GM06990 (cell line): ENCODE measurements at regions not wholly inside any gene's neighbourhood (a gene's known extent, or its start where the extent isn't known, plus 50 kb on each side); places are given as distances from the start of the nearest gene placed in this dataset.
"Not testable (repeated sequence)": the region's sequence is repeated elsewhere in the genome, so short reads cannot be mapped to it uniquely, and the experiment has no call there.

ENCODE experiments used
- DNase-seq: peaks from one replicate; pipeline ENCODE4 v3.0.0-alpha.2; 2011; ENCODE audit not compliant: insufficient read length; ENCODE audit errors: extremely low read depth
- H3K27me3 ChIP-seq: replicated peaks from 2 replicates; pipeline ENCODE4 v1.6.0; 2011; ENCODE audit warnings: low read length; ENCODE audit not compliant: control insufficient read depth, insufficient read depth
- H3K36me3 ChIP-seq: 2 replicates; pipeline ENCODE4 v1.5.1; 2011; ENCODE audit warnings: low read length; ENCODE audit not compliant: control insufficient read depth, insufficient read depth
- H3K4me3 ChIP-seq: replicated peaks from 2 replicates; pipeline ENCODE4 v1.5.1; 2011; ENCODE audit warnings: low read depth, mild to moderate bottlenecking, control low read depth, low read length
- TF ChIP-seq, protein P1 (sequence below): IDR thresholded peaks from 2 replicates; pipeline ENCODE4 v1.5.1; 2011; ENCODE audit warnings: low read length, control low read depth, mild to moderate bottlenecking, inconsistent platforms; ENCODE audit not compliant: insufficient read depth, poor library complexity, severe bottlenecking

DNA sequence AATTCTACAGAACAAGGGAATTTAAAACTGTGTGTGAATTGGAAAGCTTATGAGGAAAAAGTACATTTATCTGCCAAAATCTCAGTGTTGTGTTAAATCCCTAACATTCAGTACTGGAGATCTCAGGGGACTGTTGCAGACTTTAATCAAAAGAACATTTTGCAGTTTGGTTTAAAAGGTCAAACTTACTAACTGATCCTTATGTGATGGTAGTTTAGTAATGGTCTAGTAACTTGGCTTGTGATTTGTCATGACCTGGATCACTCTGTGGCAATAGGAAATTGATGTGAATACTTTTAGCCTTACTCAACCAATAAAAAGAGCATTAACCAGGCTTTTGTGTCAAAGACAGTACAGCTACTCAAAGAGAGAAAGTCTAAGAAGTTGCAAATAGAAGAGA, 862.1 kb upstream of the MIR17HG start:
- DNase-seq: no peak
- Histone ChIP-seq H3K36me3 (no peaks in the 10 kb centered on the region), H3K4me3 (no peak overlapping the region), H3K27me3 (no peaks in the 10 kb centered on the region)
- TF ChIP-seq, protein P1, sequence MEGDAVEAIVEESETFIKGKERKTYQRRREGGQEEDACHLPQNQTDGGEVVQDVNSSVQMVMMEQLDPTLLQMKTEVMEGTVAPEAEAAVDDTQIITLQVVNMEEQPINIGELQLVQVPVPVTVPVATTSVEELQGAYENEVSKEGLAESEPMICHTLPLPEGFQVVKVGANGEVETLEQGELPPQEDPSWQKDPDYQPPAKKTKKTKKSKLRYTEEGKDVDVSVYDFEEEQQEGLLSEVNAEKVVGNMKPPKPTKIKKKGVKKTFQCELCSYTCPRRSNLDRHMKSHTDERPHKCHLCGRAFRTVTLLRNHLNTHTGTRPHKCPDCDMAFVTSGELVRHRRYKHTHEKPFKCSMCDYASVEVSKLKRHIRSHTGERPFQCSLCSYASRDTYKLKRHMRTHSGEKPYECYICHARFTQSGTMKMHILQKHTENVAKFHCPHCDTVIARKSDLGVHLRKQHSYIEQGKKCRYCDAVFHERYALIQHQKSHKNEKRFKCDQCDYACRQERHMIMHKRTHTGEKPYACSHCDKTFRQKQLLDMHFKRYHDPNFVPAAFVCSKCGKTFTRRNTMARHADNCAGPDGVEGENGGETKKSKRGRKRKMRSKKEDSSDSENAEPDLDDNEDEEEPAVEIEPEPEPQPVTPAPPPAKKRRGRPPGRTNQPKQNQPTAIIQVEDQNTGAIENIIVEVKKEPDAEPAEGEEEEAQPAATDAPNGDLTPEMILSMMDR: no peak

DNA sequence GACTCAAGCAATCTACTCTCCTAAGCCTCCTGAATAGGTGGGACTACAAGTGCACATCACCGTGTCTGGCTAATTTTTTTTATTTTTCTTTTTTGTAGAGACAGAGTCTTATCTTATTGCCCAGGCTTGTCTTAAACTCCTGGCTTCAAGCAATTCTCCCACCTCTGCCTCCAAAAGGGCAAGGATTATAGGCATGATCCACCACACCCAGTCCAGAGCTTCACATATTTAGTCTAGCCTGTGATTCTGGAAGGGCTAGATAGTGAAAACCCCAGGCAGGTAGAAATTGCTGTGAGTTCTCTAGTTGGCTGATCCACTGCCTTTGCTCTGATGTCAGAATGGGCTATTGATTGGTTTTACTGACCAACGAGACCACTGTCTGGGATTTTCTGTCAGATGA, 854.6 kb upstream of the MIR17HG start:
- Histone ChIP-seq H3K27me3 (no peaks in the 10 kb centered on the region), H3K4me3 (no peak overlapping the region), H3K36me3 (no peaks in the 10 kb centered on the region)
- DNase-seq: no peak
- TF ChIP-seq, protein P1: no peak

DNA sequence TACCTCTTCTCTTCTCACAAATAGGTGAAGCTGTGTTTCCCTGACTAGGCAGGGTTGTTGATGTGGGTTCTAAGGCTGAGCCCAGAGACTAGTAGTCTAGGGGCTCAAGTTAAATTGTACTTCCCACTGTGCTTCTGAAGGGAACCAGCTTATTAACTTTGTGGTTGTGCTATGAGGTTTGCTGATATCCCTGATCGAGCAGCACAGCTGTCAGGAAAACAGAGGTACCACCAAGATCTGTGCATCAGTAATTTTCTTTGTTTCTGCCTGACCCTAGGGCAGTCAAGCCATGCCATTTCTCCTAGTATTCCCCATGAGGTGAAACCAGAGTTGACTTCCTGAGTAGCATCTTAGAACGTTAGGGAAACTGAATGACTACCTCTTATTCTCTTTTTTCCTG, 853.8 kb upstream of the MIR17HG start:
- TF ChIP-seq, protein P1: no peak
- Histone ChIP-seq H3K36me3 (no peaks in the 10 kb centered on the region), H3K4me3 (no peak overlapping the region), H3K27me3 (no peaks in the 10 kb centered on the region)
- DNase-seq: no peak

DNA sequence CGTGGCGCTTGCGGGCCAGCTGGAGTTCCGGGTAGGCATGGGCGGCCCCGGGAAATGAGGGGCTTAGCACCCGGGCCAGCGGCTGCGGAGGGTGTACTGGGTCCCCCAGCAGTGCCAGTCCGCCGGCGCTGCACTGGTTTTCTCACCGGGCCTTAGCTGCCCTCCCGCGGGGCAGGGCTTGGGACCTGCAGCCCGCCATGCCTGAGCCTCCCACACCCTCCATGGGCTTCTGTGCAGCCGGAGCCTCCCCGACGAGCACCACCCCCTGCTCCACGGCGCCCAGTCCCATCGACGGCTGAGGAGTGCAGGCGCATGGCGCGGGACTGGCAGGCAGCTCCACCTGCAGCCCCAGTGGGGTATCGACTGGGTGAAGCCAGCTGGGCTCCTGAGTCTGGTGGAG, 852.6 kb upstream of the MIR17HG start:
- not testable (repeated sequence) for H3K36me3 ChIP-seq, H3K27me3 ChIP-seq, DNase-seq, H3K4me3 ChIP-seq

DNA sequence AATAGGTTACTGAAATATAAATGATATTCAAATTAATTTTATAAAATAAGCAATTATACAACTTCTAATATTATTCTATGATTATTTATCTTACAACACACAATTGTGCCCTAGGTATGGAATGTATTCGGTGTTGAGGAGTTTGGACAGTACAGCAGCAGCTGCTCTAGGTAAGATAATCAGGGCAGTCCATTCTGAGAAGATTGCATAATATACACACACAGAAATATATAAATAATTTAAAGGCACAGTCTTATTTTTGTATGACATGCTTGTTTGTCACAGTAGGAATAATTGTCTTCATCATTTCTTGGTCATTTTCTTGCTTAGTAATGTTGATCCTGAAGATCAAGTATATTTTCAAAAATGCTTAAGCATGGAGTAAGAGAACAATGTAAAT, 849.4 kb upstream of the MIR17HG start:
- Histone ChIP-seq H3K27me3 (no peaks in the 10 kb centered on the region), H3K4me3 (no peak overlapping the region), H3K36me3 (no peaks in the 10 kb centered on the region)
- TF ChIP-seq, protein P1: no peak
- DNase-seq: no peak

DNA sequence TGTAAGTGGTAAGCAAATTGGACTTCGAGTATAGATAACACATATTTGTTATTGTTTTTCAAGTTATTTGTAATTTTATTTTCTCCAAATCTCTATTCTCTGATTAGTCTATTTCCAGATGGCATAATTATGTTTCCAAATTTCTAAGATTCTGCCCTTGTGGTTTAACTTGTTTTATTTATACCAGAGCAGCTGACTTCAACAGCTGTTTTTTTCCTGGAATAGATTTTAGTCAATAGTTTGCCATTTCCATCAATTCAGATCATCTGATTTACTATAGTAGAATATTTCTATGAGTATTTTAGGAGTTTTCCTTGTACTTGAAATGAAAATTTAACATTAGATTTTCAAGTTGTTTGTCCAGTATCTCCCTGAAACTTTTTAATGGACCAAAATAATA, 848.7 kb upstream of the MIR17HG start:
- Histone ChIP-seq H3K36me3 (no peaks in the 10 kb centered on the region), H3K4me3 (no peak overlapping the region), H3K27me3 (no peaks in the 10 kb centered on the region)
- TF ChIP-seq, protein P1: no peak
- no peak for DNase-seq
